B cell (primary cell): ENCODE measurements at regions not wholly inside any gene's neighbourhood (a gene's known extent, or its start where the extent isn't known, plus 50 kb on each side); places are given as distances from the start of the nearest gene placed in this dataset.

ENCODE experiments used
- ATAC-seq: fragments of 200-7000 bp; cut with Tn5 transposase; one replicate; pipeline ENCODE4 v1.10.0; 2021; ENCODE audit warnings: low read depth, mild to moderate bottlenecking, moderate number of reproducible peaks, moderate library complexity
- CTCF ChIA-PET: fragments of 350-600 bp; sonication (Branson Sonifier 250); formaldehyde crosslinking; loops from one replicate; lab custom pipeline; 2021; ENCODE audit warnings: antibody characterized with exemption, inconsistent platforms; lab: Charles Lee
- POLR2A ChIA-PET: fragments of 350-600 bp; sonication (Branson Sonifier 250); formaldehyde crosslinking; loops from one replicate; lab custom pipeline; 2021; ENCODE audit warnings: antibody characterized with exemption; lab: Charles Lee
- DNase-seq: peaks from one replicate; pipeline ENCODE4 v3.0.0; 2013
- H2AFZ ChIP-seq: 2 replicates; pipeline ENCODE4 v1.6.1; 2012; ENCODE audit warnings: mild to moderate bottlenecking, low read depth, low read length; ENCODE audit not compliant: insufficient read depth, poor library complexity, severe bottlenecking
- H3K27ac ChIP-seq, 2 donors: 1 replicate in 1 of 2; 2 replicates in 1 of 2; pipeline ENCODE4 v1.5.1; 2012 to 2013; ENCODE audit warnings: low read length in 2 of 2, mild to moderate bottlenecking in 2 of 2, moderate library complexity in 1 of 2
- H3K27me3 ChIP-seq, 4 experiments: fragments of 200-600 bp in 1 of 4; sonication (generic) in 1 of 4; replicated peaks in 1 of 4; 1 replicate in 2 of 4; 2 replicates in 2 of 4; pipeline versions ENCODE4 v1.6.1 to v1.7.0; 2013 to 2016; ENCODE audit warnings: low read length in 3 of 4, mild to moderate bottlenecking in 2 of 4, mixed read lengths in 1 of 4, moderate library complexity in 1 of 4; ENCODE audit not compliant: insufficient read depth in 4 of 4, control insufficient read depth in 3 of 4; ENCODE audit errors: control extremely low read depth in 1 of 4
- H3K36me3 ChIP-seq, 2 experiments: replicated peaks in 1 of 2; 1 replicate in 1 of 2; 2 replicates in 1 of 2; pipeline versions ENCODE4 v1.6.1 to v1.7.1; 2013; ENCODE audit warnings: low read length in 1 of 2; ENCODE audit not compliant: insufficient read depth in 2 of 2, control insufficient read depth in 1 of 2; ENCODE audit errors: control extremely low read depth in 1 of 2, extremely low read depth in 1 of 2
- H3K4me1 ChIP-seq, 2 donors: fragments of 200-600 bp in 1 of 2; sonication (generic) in 1 of 2; 1 replicate in 1 of 2; 2 replicates in 1 of 2; pipeline versions ENCODE4 v1.5.1 to v1.6.1; 2013 to 2017; ENCODE audit warnings: low read length in 2 of 2; ENCODE audit not compliant: control insufficient read depth in 2 of 2, insufficient read depth in 2 of 2
- H3K4me2 ChIP-seq: replicated peaks from 2 replicates; pipeline ENCODE3; 2012; ENCODE audit warnings: mild to moderate bottlenecking, low read depth, low read length; ENCODE audit not compliant: poor library complexity, severe bottlenecking
- H3K4me3 ChIP-seq, 5 experiments: fragments of 200-600 bp in 1 of 5; sonication (generic) in 1 of 5; 1 replicate in 3 of 5; 2 replicates in 2 of 5; pipeline versions ENCODE4 v1.5.1 to v1.7.0; 2011 to 2016; ENCODE audit warnings: low read length in 4 of 5, mild to moderate bottlenecking in 4 of 5, low read depth in 2 of 5, control low read depth in 1 of 5, moderate library complexity in 1 of 5; ENCODE audit not compliant: insufficient read depth in 1 of 5; ENCODE audit errors: control extremely low read depth in 1 of 5, extremely low read depth in 1 of 5
- H3K79me2 ChIP-seq: fragments of 200-600 bp; sonication (generic); one replicate; pipeline ENCODE4 v1.6.0; 2016; ENCODE audit warnings: low read length; ENCODE audit not compliant: control insufficient read depth, insufficient read depth
- H3K9ac ChIP-seq: fragments of 200-600 bp; sonication (generic); 2 replicates; pipeline ENCODE4 v1.6.1; 2017; ENCODE audit warnings: mild to moderate bottlenecking, low read length, moderate library complexity
- H3K9me3 ChIP-seq, 3 donors: one replicate each; pipeline versions ENCODE4 v1.6.1 to v1.7.1; 2013; ENCODE audit warnings: low read length in 2 of 3; ENCODE audit not compliant: control insufficient read depth in 2 of 3, insufficient read depth in 1 of 3; ENCODE audit errors: control extremely low read depth in 1 of 3
- H4K20me1 ChIP-seq: 2 replicates; pipeline ENCODE4 v1.6.0; 2012; ENCODE audit warnings: mild to moderate bottlenecking, low read length; ENCODE audit not compliant: insufficient read depth, control insufficient read depth, poor library complexity, severe bottlenecking
- H3K27ac Mint-ChIP-seq: one replicate; pipeline ENCODE4 v1.8.0; 2021; ENCODE audit warnings: mixed read lengths
- H3K27me3 Mint-ChIP-seq: one replicate; pipeline ENCODE4 v1.8.0; 2021; ENCODE audit warnings: mixed read lengths
- H3K4me1 Mint-ChIP-seq: one replicate; pipeline ENCODE4 v1.8.0; 2021; ENCODE audit warnings: mixed read lengths
- H3K4me3 Mint-ChIP-seq: one replicate; pipeline ENCODE4 v1.8.0; 2021; ENCODE audit warnings: mixed read lengths
- H3K9me3 Mint-ChIP-seq: one replicate; pipeline ENCODE4 v1.8.0; 2022; ENCODE audit warnings: mixed read lengths; ENCODE audit not compliant: insufficient read depth
- CTCF ChIP-seq: fragments of 200-600 bp; IDR thresholded peaks from one replicate; pipeline ENCODE4 v1.8.0; 2022; ENCODE audit warnings: antibody characterized with exemption, mild to moderate bottlenecking
- EZH2 ChIP-seq: IDR thresholded peaks from 2 replicates; pipeline ENCODE4 v1.6.1; 2012; ENCODE audit warnings: borderline replicate concordance, low read depth, mild to moderate bottlenecking, moderate library complexity, low read length; ENCODE audit not compliant: insufficient read depth, poor library complexity, severe bottlenecking
- WGBS: methylation state at CpG from one replicate; pipeline ENCODE4 v1.1.5; 2013; ENCODE audit warnings: missing lambda C conversion rate; ENCODE audit not compliant: insufficient coverage; 5-methylcytosine and 5-hydroxymethylcytosine counted together
- intact Hi-C: fragments of 100-400 bp; cut with micrococcal nuclease; formaldehyde crosslinking; loops from one replicate; pipeline ENCODE4 v1.10.0; 2022

- Mint-ChIP-seq H3K4me3 (no peak overlapping the region), H3K27me3 (no peaks in the 10 kb centered on the region), H3K27ac (no peak overlapping the region), H3K4me1 (no peaks in the 10 kb centered on the region), H3K9me3 (no peaks in the 10 kb centered on the region)
- no peak overlapping the region for H3K4me3 ChIP-seq
- TF ChIP-seq EZH2 (no peak), CTCF (no peak)
- H3K27ac ChIP-seq = no peak overlapping the region
- H3K79me2 ChIP-seq = no peaks in the 10 kb centered on the region
- H3K4me1 ChIP-seq = no peaks in the 10 kb centered on the region
- ChIA-PET CTCF (no interaction called here), POLR2A (no interaction called here)
- H3K9ac ChIP-seq = no peak overlapping the region
- no peak overlapping the region for H3K4me2 ChIP-seq
- H3K27me3 ChIP-seq = no peaks in the 10 kb centered on the region
- intact Hi-C loops = no loop called here
- DNase-seq (no peak), ATAC-seq (no peak)
- H2AFZ ChIP-seq = no peak overlapping the region
- no peaks in the 10 kb centered on the region for H3K9me3 ChIP-seq
- no peaks in the 10 kb centered on the region for H4K20me1 ChIP-seq
- H3K36me3 ChIP-seq = no peaks in the 10 kb centered on the region
Measured at GRCh38 chr7:94247970-94248369, 146.7 kb upstream of the COL1A2 start.

GRCh38 chr7:94249631-94250030 is 145.1 kb upstream of the COL1A2 start:
- Histone ChIP-seq H3K27me3 (no peaks in the 10 kb centered on the region), H3K4me3 (no peak overlapping the region), H2AFZ (no peak overlapping the region), H3K9ac (no peak overlapping the region), H4K20me1 (no peaks in the 10 kb centered on the region), H3K27ac (no peak overlapping the region), H3K36me3 (no peaks in the 10 kb centered on the region), H3K9me3 (no peaks in the 10 kb centered on the region), H3K4me2 (no peak overlapping the region), H3K79me2 (no peaks in the 10 kb centered on the region), H3K4me1 (no peaks in the 10 kb centered on the region)
- no peak for DNase-seq
- TF ChIP-seq CTCF = no peak
- TF ChIP-seq EZH2 = no peak
- no peaks in the 10 kb centered on the region for H3K9me3 Mint-ChIP-seq
- H3K27me3 Mint-ChIP-seq = no peaks in the 10 kb centered on the region
- WGBS = 80% methylated on average over 1 of the region's 3 CpGs
- no peaks in the 10 kb centered on the region for H3K4me1 Mint-ChIP-seq
- H3K27ac Mint-ChIP-seq = no peak overlapping the region
- ChIA-PET CTCF (no interaction called here), POLR2A (interaction anchor here (0.6 kb wide), 1 partner anchor 259 kb away, joined by 3 read pairs; no protein-coding TSS in a partner anchor)
- intact Hi-C loops = no loop called here
- ATAC-seq = no peak
- no peak overlapping the region for H3K4me3 Mint-ChIP-seq
